K562 (cell line): ENCODE measurements at regions not wholly inside any gene's neighbourhood (a gene's known extent, or its start where the extent isn't known, plus 50 kb on each side); places are given as distances from the start of the nearest gene placed in this dataset.

Experiments used
- ATAC-seq: fragments of 200-7000 bp; cut with Tn5 transposase; 3 replicates; pipeline ENCODE4 v1.9.1; 2020; ENCODE audit warnings: moderate library complexity
- BruUV-seq: library from RNA; stranded (reverse); fragments of 400-500 nt; replicated peaks from 2 replicates; lab custom pipeline; 2021; lab: Mats Ljungman, UMichigan
- CTCF ChIA-PET: fragments of 300-600 bp; formaldehyde crosslinking; extraction: SDS; loops from one replicate; lab custom pipeline; 2021; ENCODE audit warnings: low intra/inter-chr PET ratio; lab: Yijun Ruan, JAX
- POLR2A ChIA-PET: fragments of 300-600, 350-650 bp; sonication (Branson Sonifier 250); formaldehyde crosslinking; extraction: SDS; loops from one replicate; lab custom pipeline; 2021; ENCODE audit warnings: antibody characterized with exemption, inconsistent platforms; lab: Yijun Ruan, JAX
- DNase-seq, 4 experiments: peaks; one replicate each; pipeline versions ENCODE4 v3.0.0 to v3.0.0-alpha.2; 2011 to 2018; ENCODE audit warnings: low spot score in 3 of 4, mixed read lengths in 3 of 4; ENCODE audit errors: extremely low read depth in 1 of 4
- FAIRE-seq: peaks from 2 replicates; lab custom pipeline; 2011; peaks lifted over from hg19 to GRCh38; lab: Jason Lieb, UNC
- H2AFZ ChIP-seq: 2 replicates; pipeline ENCODE4 v1.6.0; 2011; ENCODE audit warnings: low read depth, low read length, control low read depth, inconsistent platforms
- H3K27ac ChIP-seq: fragments of 200-600 bp; 3 replicates; pipeline ENCODE4 v1.8.0; 2011; ENCODE audit warnings: low read depth, mild to moderate bottlenecking, control low read depth, inconsistent platforms, low read length, moderate library complexity, mixed read lengths; ENCODE audit errors: extremely low read depth
- H3K27me3 ChIP-seq, 2 experiments: fragments of 300-600 bp in 1 of 2; 2 replicates in 1 of 2; 3 replicates in 1 of 2; pipeline versions ENCODE4 v1.6.0 to v1.8.0; 2011; ENCODE audit warnings: inconsistent platforms in 2 of 2, low read length in 2 of 2, mild to moderate bottlenecking in 1 of 2, mixed read lengths in 1 of 2, moderate library complexity in 1 of 2; ENCODE audit not compliant: control insufficient read depth in 2 of 2, insufficient read depth in 2 of 2
- H3K36me3 ChIP-seq: fragments of 300-600 bp; 3 replicates; pipeline ENCODE4 v1.8.0; 2011; ENCODE audit warnings: mild to moderate bottlenecking, low read length, inconsistent platforms; ENCODE audit not compliant: control insufficient read depth, insufficient read depth
- H3K4me1 ChIP-seq, 2 experiments: fragments of 200-600 bp in 1 of 2; replicated peaks in 1 of 2; 2 replicates in 1 of 2; 3 replicates in 1 of 2; pipeline versions ENCODE4 v1.5.1 to v1.8.0; 2011; ENCODE audit warnings: inconsistent platforms in 2 of 2, low read length in 2 of 2, mild to moderate bottlenecking in 1 of 2, mixed read lengths in 1 of 2, moderate library complexity in 1 of 2; ENCODE audit not compliant: control insufficient read depth in 2 of 2, insufficient read depth in 2 of 2
- H3K4me2 ChIP-seq: 2 replicates; pipeline ENCODE4 v1.6.1; 2011; ENCODE audit warnings: low read length, control low read depth, inconsistent platforms, mixed read lengths; ENCODE audit not compliant: insufficient read depth
- H3K4me3 ChIP-seq: fragments of 200-600 bp; sonication (generic), shearing (Covaris generic); 2 replicates; pipeline ENCODE4 v1.5.1; 2016; ENCODE audit warnings: control low read depth, inconsistent platforms
- H3K79me2 ChIP-seq: fragments of 200-600 bp; 3 replicates; pipeline ENCODE4 v1.8.0; 2011; ENCODE audit warnings: low read length, inconsistent platforms; ENCODE audit not compliant: control insufficient read depth, insufficient read depth
- H3K9ac ChIP-seq, 2 experiments: 2 replicates each; pipeline versions ENCODE4 v1.6.0 to v1.6.1; 2011; ENCODE audit warnings: low read depth in 2 of 2, low read length in 2 of 2, control low read depth in 1 of 2, inconsistent platforms in 1 of 2, mild to moderate bottlenecking in 1 of 2, mixed read lengths in 1 of 2; ENCODE audit not compliant: insufficient read depth in 1 of 2
- H3K9me1 ChIP-seq: one replicate; pipeline ENCODE4 v1.6.0; 2011; ENCODE audit warnings: inconsistent platforms, mild to moderate bottlenecking, low read length, moderate library complexity; ENCODE audit not compliant: control insufficient read depth, insufficient read depth
- H3K9me3 ChIP-seq: replicated peaks from 2 replicates; pipeline ENCODE4 v1.5.1; 2011; ENCODE audit warnings: low read depth, low read length, inconsistent platforms; ENCODE audit not compliant: control insufficient read depth, insufficient read depth
- H4K20me1 ChIP-seq: replicated peaks from 2 replicates; pipeline ENCODE4 v1.6.1; 2011; ENCODE audit warnings: low read length, inconsistent platforms, mixed read lengths; ENCODE audit not compliant: control insufficient read depth, insufficient read depth
- ARID3A ChIP-seq: IDR thresholded peaks from 2 replicates; pipeline ENCODE4 v1.6.1; 2012; ENCODE audit warnings: low read depth, low read length, improper control_type of control experiment, borderline replicate concordance
- BDP1 ChIP-seq: IDR thresholded peaks from 3 replicates; pipeline ENCODE4 v1.6.1; 2011; ENCODE audit not compliant: insufficient read length, insufficient read depth
- CREB3 ChIP-seq: fragments of 450-650 bp; conservative IDR thresholded peaks from 2 replicates; pipeline ENCODE4 v1.6.1; 2016; ENCODE audit warnings: missing genetic modification characterization, low read depth, mild to moderate bottlenecking, missing compliant biosample characterization, moderate library complexity
- FOS ChIP-seq: IDR thresholded peaks from 3 replicates; pipeline ENCODE4 v1.6.1; 2011; ENCODE audit not compliant: insufficient read length; ENCODE audit errors: extremely low read depth
- HMG20A ChIP-seq: fragments of 450-650 bp; formaldehyde crosslinking; conservative IDR thresholded peaks from 2 replicates; pipeline ENCODE4 v1.4.0; 2020; ENCODE audit warnings: mild to moderate bottlenecking, mixed read lengths
- JUND ChIP-seq, 2 experiments: IDR thresholded peaks; 2 replicates in 1 of 2; 3 replicates in 1 of 2; pipeline ENCODE4 v1.6.1; 2011; ENCODE audit warnings: borderline replicate concordance in 2 of 2, low read depth in 2 of 2, low read length in 2 of 2, improper control_type of control experiment in 1 of 2, missing biosample characterization in 1 of 2, missing genetic modification characterization in 1 of 2, missing genetic modification reagents in 1 of 2
- PRPF4 ChIP-seq: fragments of 200-400 bp; formaldehyde crosslinking; IDR thresholded peaks from one replicate; pipeline ENCODE4 v1.6.1; 2017; ENCODE audit warnings: low read length, low read depth, mild to moderate bottlenecking; ENCODE audit not compliant: insufficient read depth, poor library complexity, severe bottlenecking
- SMAD1 ChIP-seq: fragments of 150-350 bp; IDR thresholded peaks from 2 replicates; pipeline ENCODE4 v1.6.1; 2014; ENCODE audit warnings: low read length, low read depth; ENCODE audit not compliant: partially characterized antibody
- SRSF3 ChIP-seq: fragments of 200-400 bp; formaldehyde crosslinking; IDR thresholded peaks from 2 replicates; pipeline ENCODE4 v1.6.1; 2016; ENCODE audit warnings: mild to moderate bottlenecking, low read length, moderate library complexity; ENCODE audit not compliant: insufficient read depth
- TCF15 ChIP-seq: fragments of 250-450 bp; sonication (Bioruptor Pico); IDR thresholded peaks from 2 replicates; pipeline ENCODE4 v1.8.0; 2022; ENCODE audit warnings: moderate library complexity, mild to moderate bottlenecking, inconsistent platforms
- ZBTB5 ChIP-seq: fragments of 450-650 bp; IDR thresholded peaks from 2 replicates; pipeline ENCODE4 v1.6.1; 2017; ENCODE audit warnings: antibody characterized with exemption
- ZFP30 ChIP-seq: fragments of 250-450 bp; sonication (Bioruptor Pico); IDR thresholded peaks from 2 replicates; pipeline ENCODE4 v1.8.0; 2022; ENCODE audit warnings: moderate library complexity, mild to moderate bottlenecking, inconsistent platforms, borderline replicate concordance
- ZNF436 ChIP-seq: fragments of 250-450, 450-650 bp; sonication (Bioruptor Pico); formaldehyde crosslinking; IDR thresholded peaks from 2 replicates; pipeline ENCODE4 v1.7.0; 2020; ENCODE audit warnings: mild to moderate bottlenecking
- ZNF561 ChIP-seq: fragments of 450-650 bp; formaldehyde crosslinking; conservative IDR thresholded peaks from 2 replicates; pipeline ENCODE4 v1.4.0; 2020; ENCODE audit warnings: mild to moderate bottlenecking, moderate library complexity
- in situ Hi-C: fragments of 300-500 bp; cut with MboI; formaldehyde crosslinking; loops from 4 replicates; pipeline ENCODE4 v1.15.0; 2018; ENCODE audit warnings: inconsistent platforms, mixed read lengths
- intact Hi-C: fragments of 100-400 bp; cut with micrococcal nuclease; formaldehyde crosslinking; loops from 2 replicates; pipeline ENCODE4 v1.14.2; 2022

GRCh38 chr18:29969876-29970275 lies 1072.7 kb downstream of the DSC3 start:
- no peak for DNase-seq
- FAIRE-seq: no peak
- in situ Hi-C loops (no loop called here), intact Hi-C loops (no loop called here)
- POLR2A ChIA-PET: interaction anchor here (0.6 kb wide), 1 partner anchor 1321 kb away, joined by 4 read pairs; no protein-coding TSS in a partner anchor
- Histone ChIP-seq H2AFZ (no peak overlapping the region), H3K9me3 (no peaks in the 10 kb centered on the region), H3K9me1 (no peaks in the 10 kb centered on the region), H3K4me2 (no peak overlapping the region), H3K79me2 (no peaks in the 10 kb centered on the region), H4K20me1 (no peaks in the 10 kb centered on the region), H3K27ac (no peak overlapping the region), H3K4me1 (no peaks in the 10 kb centered on the region), H3K9ac (no peak overlapping the region), H3K4me3 (no peak overlapping the region), H3K36me3 (no peaks in the 10 kb centered on the region), H3K27me3 (no peaks in the 10 kb centered on the region)
- BruUV-seq: no TSS peak
- ATAC-seq: no peak
- CTCF ChIA-PET: no interaction called here
- TF ChIP-seq ZNF436 (CRISPR knock-in tag) (no peak), HMG20A (CRISPR knock-in tag) (no peak), FOS (no peak), ARID3A (no peak), ZNF561 (CRISPR knock-in tag) (no peak), SMAD1 (no peak), ZBTB5 (no peak), ZFP30 (CRISPR knock-in tag) (no peak), SRSF3 (no peak), TCF15 (CRISPR knock-in tag) (no peak), JUND (IDR thresholded peaks at IDR 0.05; ENCODE audit: borderline replicate concordance, low read depth, low read length) (no peak), JUND (tag; IDR thresholded peaks at IDR 0.05; ENCODE audit: borderline replicate concordance, low read depth, low read length) (no peak), CREB3 (tag) (no peak), PRPF4 (no peak), BDP1 (no peak)
